Endodermal cell (in vitro differentiated cells): ENCODE measurements at regions not wholly inside any gene's neighbourhood (a gene's known extent, or its start where the extent isn't known, plus 50 kb on each side); places are given as distances from the start of the nearest gene placed in this dataset.

ENCODE experiments used
- DNase-seq: peaks from one replicate; pipeline ENCODE4 v3.0.0-alpha.2; 2017
- H3K27ac ChIP-seq: 2 replicates; pipeline ENCODE4 v1.5.1; 2013; ENCODE audit warnings: mild to moderate bottlenecking, low read depth, low read length, moderate library complexity
- H3K27me3 ChIP-seq: 2 replicates; pipeline ENCODE4 v1.6.1; 2013; ENCODE audit warnings: mild to moderate bottlenecking, low read length, moderate library complexity; ENCODE audit not compliant: insufficient read depth, control insufficient read depth, poor library complexity, severe bottlenecking
- H3K36me3 ChIP-seq: 2 replicates; pipeline ENCODE4 v1.7.0; 2013; ENCODE audit warnings: mild to moderate bottlenecking, low read length, moderate library complexity; ENCODE audit not compliant: control insufficient read depth, insufficient read depth
- H3K4me1 ChIP-seq: one replicate; pipeline ENCODE4 v1.7.0; 2013; ENCODE audit warnings: low read length; ENCODE audit not compliant: control insufficient read depth, insufficient read depth
- H3K4me3 ChIP-seq: 2 replicates; pipeline ENCODE4 v1.5.1; 2013; ENCODE audit warnings: mild to moderate bottlenecking, low read length, moderate library complexity
- H3K9ac ChIP-seq: 2 replicates; pipeline ENCODE4 v1.6.1; 2013; ENCODE audit warnings: mild to moderate bottlenecking, low read length, moderate library complexity; ENCODE audit not compliant: poor library complexity, severe bottlenecking; ENCODE audit errors: extremely low read depth
- H3K9me3 ChIP-seq: 2 replicates; pipeline ENCODE4 v1.6.1; 2013; ENCODE audit warnings: mild to moderate bottlenecking, low read length, moderate library complexity; ENCODE audit not compliant: control insufficient read depth
- H3K27ac Mint-ChIP-seq: 2 replicates; pipeline ENCODE4 v1.8.0; 2020; ENCODE audit warnings: mixed read lengths
- H3K27me3 Mint-ChIP-seq: 2 replicates; pipeline ENCODE4 v1.8.0; 2021; ENCODE audit warnings: mild to moderate bottlenecking, mixed read lengths; ENCODE audit not compliant: insufficient read depth
- H3K36me3 Mint-ChIP-seq: 2 replicates; pipeline ENCODE4 v1.8.0; 2020; ENCODE audit warnings: low read depth, mixed read lengths
- H3K4me1 Mint-ChIP-seq: 2 replicates; pipeline ENCODE4 v1.8.0; 2020; ENCODE audit warnings: mixed read lengths
- H3K4me3 Mint-ChIP-seq: 2 replicates; pipeline ENCODE4 v1.8.0; 2020; ENCODE audit warnings: mild to moderate bottlenecking, moderate library complexity, mixed read lengths
- H3K9me3 Mint-ChIP-seq: 2 replicates; pipeline ENCODE4 v1.8.0; 2020; ENCODE audit warnings: mild to moderate bottlenecking, mixed read lengths
- WGBS, 2 experiments: methylation state at CpG; one replicate each; pipeline versions ENCODE4 v1.1.5 to v1.1.7; 2013; ENCODE audit warnings: missing lambda C conversion rate in 2 of 2, mixed read lengths in 1 of 2; ENCODE audit not compliant: insufficient coverage in 1 of 2, insufficient read length in 1 of 2; 5-methylcytosine and 5-hydroxymethylcytosine counted together
- TF ChIP-seq, protein P1 (sequence below): fragments of 200-600 bp; sonication (generic); conservative IDR thresholded peaks from 2 replicates; pipeline ENCODE4 v1.5.0; 2021; ENCODE audit warnings: antibody characterized with exemption, mild to moderate bottlenecking

DNA sequence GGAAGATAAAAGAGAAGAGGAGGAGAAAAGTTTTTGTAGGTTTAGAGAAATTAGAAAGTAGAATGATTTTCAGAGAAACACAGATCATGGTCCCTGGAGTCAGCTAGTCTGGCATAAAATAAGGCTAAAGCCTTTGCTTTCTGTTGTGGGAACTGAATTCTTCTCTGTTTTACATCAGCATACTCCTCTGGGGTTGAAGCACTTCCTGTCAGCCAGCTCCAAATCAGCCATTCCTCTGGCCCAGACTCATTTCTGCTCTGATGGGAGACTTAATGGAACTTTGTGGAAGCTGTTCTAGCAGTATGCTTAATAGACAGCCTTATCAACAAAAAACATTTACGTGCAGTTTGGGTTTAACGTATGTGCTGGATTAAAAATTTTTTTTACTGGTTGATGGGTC is 143.2 kb downstream of the HMHB1 start:
- Histone ChIP-seq H3K27ac (no peak overlapping the region), H3K4me3 (no peak overlapping the region), H3K4me1 (no peaks in the 10 kb centered on the region), H3K36me3 (no peaks in the 10 kb centered on the region), H3K9ac (no peak overlapping the region), H3K9me3 (no peaks in the 10 kb centered on the region), H3K27me3 (no peaks in the 10 kb centered on the region)
- Mint-ChIP-seq H3K27ac (no peak overlapping the region), H3K4me3 (no peak overlapping the region), H3K4me1 (no peaks in the 10 kb centered on the region), H3K27me3 (no peaks in the 10 kb centered on the region), H3K9me3 (no peaks in the 10 kb centered on the region), H3K36me3 (no peaks in the 10 kb centered on the region)
- no peak for DNase-seq
- WGBS, 2 experiments = 97 to 100% methylated on average over 2 of the region's 2 CpGs
- TF ChIP-seq, protein P1, sequence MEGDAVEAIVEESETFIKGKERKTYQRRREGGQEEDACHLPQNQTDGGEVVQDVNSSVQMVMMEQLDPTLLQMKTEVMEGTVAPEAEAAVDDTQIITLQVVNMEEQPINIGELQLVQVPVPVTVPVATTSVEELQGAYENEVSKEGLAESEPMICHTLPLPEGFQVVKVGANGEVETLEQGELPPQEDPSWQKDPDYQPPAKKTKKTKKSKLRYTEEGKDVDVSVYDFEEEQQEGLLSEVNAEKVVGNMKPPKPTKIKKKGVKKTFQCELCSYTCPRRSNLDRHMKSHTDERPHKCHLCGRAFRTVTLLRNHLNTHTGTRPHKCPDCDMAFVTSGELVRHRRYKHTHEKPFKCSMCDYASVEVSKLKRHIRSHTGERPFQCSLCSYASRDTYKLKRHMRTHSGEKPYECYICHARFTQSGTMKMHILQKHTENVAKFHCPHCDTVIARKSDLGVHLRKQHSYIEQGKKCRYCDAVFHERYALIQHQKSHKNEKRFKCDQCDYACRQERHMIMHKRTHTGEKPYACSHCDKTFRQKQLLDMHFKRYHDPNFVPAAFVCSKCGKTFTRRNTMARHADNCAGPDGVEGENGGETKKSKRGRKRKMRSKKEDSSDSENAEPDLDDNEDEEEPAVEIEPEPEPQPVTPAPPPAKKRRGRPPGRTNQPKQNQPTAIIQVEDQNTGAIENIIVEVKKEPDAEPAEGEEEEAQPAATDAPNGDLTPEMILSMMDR = no peak

DNA sequence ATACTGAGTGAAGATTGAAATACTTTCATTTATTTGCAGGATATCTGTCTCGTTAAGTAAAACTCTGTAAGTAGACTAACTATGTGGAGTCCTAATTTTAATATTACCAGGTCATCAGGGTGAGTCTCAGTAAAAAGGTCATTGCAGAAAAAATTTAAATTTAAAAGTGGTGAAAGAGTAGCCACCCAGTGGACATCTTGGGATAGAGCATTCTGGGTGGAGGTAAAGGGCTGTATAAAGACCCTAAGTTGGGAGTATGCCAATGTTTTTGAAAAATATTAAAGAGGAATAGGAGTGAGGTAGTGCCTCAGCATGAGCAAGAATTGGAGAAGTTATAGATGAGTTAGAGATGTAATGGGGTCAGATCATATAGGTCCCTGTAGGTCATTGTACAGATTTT is 145.5 kb downstream of the HMHB1 start:
- H3K27ac ChIP-seq = no peak overlapping the region
- H3K4me3 Mint-ChIP-seq = no peak overlapping the region
- H3K27ac Mint-ChIP-seq = no peak overlapping the region
- H3K9me3 Mint-ChIP-seq = no peaks in the 10 kb centered on the region
- H3K9me3 ChIP-seq = no peaks in the 10 kb centered on the region
- no peaks in the 10 kb centered on the region for H3K27me3 ChIP-seq
- H3K9ac ChIP-seq = no peak overlapping the region
- H3K36me3 Mint-ChIP-seq = no peaks in the 10 kb centered on the region
- no peaks in the 10 kb centered on the region for H3K4me1 Mint-ChIP-seq
- H3K4me3 ChIP-seq = no peak overlapping the region
- DNase-seq = no peak
- H3K27me3 Mint-ChIP-seq = no peaks in the 10 kb centered on the region
- WGBS, 2 experiments = 67 to 89% methylated on average over 1 of the region's 1 CpG
- TF ChIP-seq, protein P1 = peak; percentile 79
- no peaks in the 10 kb centered on the region for H3K4me1 ChIP-seq
- H3K36me3 ChIP-seq = no peaks in the 10 kb centered on the region

DNA sequence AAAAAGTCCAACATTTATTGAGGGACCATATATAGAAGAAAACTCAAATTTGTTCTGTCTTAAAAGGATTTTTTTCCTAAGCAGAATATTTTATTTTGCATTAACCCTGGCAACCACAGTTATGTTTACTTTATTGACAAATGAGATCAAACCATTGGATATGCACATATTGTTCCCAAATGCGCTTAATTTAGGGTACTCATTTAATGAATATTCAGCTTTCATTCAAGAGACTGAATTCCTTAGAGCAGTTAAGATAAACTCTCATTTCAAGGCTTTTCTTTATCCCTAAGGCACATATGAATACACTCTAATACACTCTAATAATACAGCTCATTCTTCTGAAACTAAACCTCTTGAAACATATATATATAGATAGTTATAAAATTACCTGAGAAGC is 150.2 kb downstream of the HMHB1 start:
- Histone ChIP-seq H3K9me3 (no peaks in the 10 kb centered on the region), H3K27ac (no peak overlapping the region), H3K9ac (no peak overlapping the region), H3K4me1 (no peaks in the 10 kb centered on the region), H3K36me3 (no peaks in the 10 kb centered on the region), H3K27me3 (no peaks in the 10 kb centered on the region), H3K4me3 (no peak overlapping the region)
- Mint-ChIP-seq H3K4me3 (no peak overlapping the region), H3K4me1 (no peaks in the 10 kb centered on the region), H3K27me3 (no peaks in the 10 kb centered on the region), H3K9me3 (no peaks in the 10 kb centered on the region), H3K27ac (no peak overlapping the region), H3K36me3 (no peaks in the 10 kb centered on the region)
- TF ChIP-seq, protein P1 = no peak
- WGBS, 2 experiments = 88 to 100% methylated on average over 1 of the region's 1 CpG
- no peak for DNase-seq
